OCI-LY7 (cell line): ENCODE measurements at regions not wholly inside any gene's neighbourhood (a gene's known extent, or its start where the extent isn't known, plus 50 kb on each side); places are given as distances from the start of the nearest gene placed in this dataset.

Experiments used
- EZH2phosphoT487 ChIP-seq: fragments of 200-600 bp; sonication (generic); IDR thresholded peaks from 2 replicates; pipeline ENCODE4 v1.6.1; 2018; ENCODE audit warnings: low read depth, borderline replicate concordance, mild to moderate bottlenecking, mixed run types, antibody characterized with exemption, low read length, moderate library complexity, mixed read lengths
- TF ChIP-seq, protein P1 (sequence below): fragments of 200-600 bp; sonication (generic); conservative IDR thresholded peaks from 2 replicates; pipeline ENCODE4 v1.5.1; 2014; ENCODE audit warnings: mild to moderate bottlenecking, antibody characterized with exemption, low read length, moderate library complexity, mixed read lengths

DNA sequence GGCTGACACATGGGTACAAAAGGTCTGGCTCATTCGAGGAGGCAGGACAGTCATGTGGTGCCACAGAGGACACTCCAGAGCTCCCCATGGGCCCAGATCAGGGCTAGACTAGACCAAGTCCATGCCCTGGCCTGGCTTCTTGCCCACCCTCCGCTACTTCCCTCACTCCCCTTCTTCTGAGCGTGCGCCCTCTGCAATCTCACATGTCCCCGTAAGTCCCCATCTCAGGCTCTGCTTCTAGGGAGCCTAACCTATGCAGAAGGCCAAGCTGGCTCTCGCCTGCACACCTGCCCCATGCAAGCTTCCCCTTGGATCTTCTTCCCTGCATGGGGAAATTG, 553.6 kb downstream of the PTPRU start:
- TF ChIP-seq, protein P1, sequence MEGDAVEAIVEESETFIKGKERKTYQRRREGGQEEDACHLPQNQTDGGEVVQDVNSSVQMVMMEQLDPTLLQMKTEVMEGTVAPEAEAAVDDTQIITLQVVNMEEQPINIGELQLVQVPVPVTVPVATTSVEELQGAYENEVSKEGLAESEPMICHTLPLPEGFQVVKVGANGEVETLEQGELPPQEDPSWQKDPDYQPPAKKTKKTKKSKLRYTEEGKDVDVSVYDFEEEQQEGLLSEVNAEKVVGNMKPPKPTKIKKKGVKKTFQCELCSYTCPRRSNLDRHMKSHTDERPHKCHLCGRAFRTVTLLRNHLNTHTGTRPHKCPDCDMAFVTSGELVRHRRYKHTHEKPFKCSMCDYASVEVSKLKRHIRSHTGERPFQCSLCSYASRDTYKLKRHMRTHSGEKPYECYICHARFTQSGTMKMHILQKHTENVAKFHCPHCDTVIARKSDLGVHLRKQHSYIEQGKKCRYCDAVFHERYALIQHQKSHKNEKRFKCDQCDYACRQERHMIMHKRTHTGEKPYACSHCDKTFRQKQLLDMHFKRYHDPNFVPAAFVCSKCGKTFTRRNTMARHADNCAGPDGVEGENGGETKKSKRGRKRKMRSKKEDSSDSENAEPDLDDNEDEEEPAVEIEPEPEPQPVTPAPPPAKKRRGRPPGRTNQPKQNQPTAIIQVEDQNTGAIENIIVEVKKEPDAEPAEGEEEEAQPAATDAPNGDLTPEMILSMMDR = no peak
- TF ChIP-seq EZH2phosphoT487 = no peak
